ENCODE measurements at regions not wholly inside any gene's neighbourhood (a gene's known extent, or its start where the extent isn't known, plus 50 kb on each side); places are given as distances from the start of the nearest gene placed in this dataset.

DNA sequence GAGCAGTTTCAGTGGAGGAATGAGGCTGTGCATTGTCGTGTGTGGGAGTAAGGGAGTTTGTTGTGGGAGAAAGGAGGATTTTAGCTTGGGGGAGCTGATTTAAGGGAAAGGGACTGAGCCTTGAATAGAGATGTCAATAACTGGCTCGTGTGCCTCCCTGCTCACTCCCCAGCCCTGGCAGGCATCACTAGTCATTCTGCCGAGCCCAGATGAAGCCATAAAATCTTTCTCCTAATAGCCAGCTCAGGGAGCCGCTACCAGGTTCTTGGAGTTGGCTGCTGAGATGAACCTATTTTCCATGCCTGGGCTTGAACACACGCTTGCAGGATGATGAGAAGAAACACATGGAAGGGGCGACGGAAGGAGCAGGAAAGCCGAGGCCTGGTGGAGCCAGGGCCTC is 65.0 kb upstream of the POU3F1 start:
- Histone ChIP-seq H3K9me3 (replicated peaks; ENCODE audit: control insufficient read depth, insufficient read depth, low read length) (no peaks in the 10 kb centered on the region), H3K27me3 (ENCODE audit: control insufficient read depth in 2 of 2, insufficient read depth in 2 of 2, low read length in 2 of 2) (peaks cover 0 to 4% of the 10 kb centered on the region in 2 experiments), H3K9me1 (replicated peaks; ENCODE audit: control insufficient read depth, extremely low read depth, insufficient read depth, low read length) (no peaks in the 10 kb centered on the region), H3K4me1 (ENCODE audit: control insufficient read depth, extremely low read depth, insufficient read depth, low read length) (peaks cover 11% of the 10 kb centered on the region), H3K27ac (ENCODE audit: insufficient read depth, low read depth, low read length) (no peak overlapping the region), H2AFZ (ENCODE audit: low read depth, low read length) (no peak overlapping the region), H3K36me3 (ENCODE audit: control insufficient read depth in 2 of 2, extremely low read depth in 1 of 2, insufficient read depth in 2 of 2, low read length in 2 of 2) (no peaks in the 10 kb centered on the region), H3K9ac (replicated peaks; ENCODE audit: extremely low read depth, insufficient read depth, low read length) (no peak overlapping the region), H3K79me2 (ENCODE audit: control insufficient read depth, insufficient read depth, low read length) (no peaks in the 10 kb centered on the region), H3K4me2 (ENCODE audit: insufficient read depth, low read length) (no peak overlapping the region), H4K20me1 (replicated peaks; ENCODE audit: control insufficient read depth, extremely low read depth, insufficient read depth, low read length) (no peaks in the 10 kb centered on the region), H3K4me3 (replicated peaks in 1 of 3; ENCODE audit: insufficient read depth in 1 of 3, low read depth in 1 of 3, low read length in 3 of 3) (no peak overlapping the region)
- BruUV-seq (replicated peaks), result no TSS peak
- ChIA-PET POLR2A (no interaction called here), CTCF (no interaction called here)
- TF ChIP-seq EZH2 (IDR thresholded peaks at IDR 0.05; ENCODE audit: borderline replicate concordance, low read depth, low read length, severe bottlenecking) (no peak), POLR2AphosphoS5 (IDR thresholded peaks at IDR 0.05; ENCODE audit: insufficient read depth, low read depth, low read length) (no peak)
- no peak for DNase-seq (ENCODE audit: low read depth, low spot score)
- intact Hi-C loops (cut with micrococcal nuclease), result loop anchor here (10.0 kb wide), 1 partner anchor 723 kb away; no protein-coding TSS in a partner anchor
- no peak for FAIRE-seq
- dilution Hi-C loops (cut with MboI; ENCODE audit: extremely low pct_ligation_motif_present, low sequenced_read_pairs), result no loop called here

DNA sequence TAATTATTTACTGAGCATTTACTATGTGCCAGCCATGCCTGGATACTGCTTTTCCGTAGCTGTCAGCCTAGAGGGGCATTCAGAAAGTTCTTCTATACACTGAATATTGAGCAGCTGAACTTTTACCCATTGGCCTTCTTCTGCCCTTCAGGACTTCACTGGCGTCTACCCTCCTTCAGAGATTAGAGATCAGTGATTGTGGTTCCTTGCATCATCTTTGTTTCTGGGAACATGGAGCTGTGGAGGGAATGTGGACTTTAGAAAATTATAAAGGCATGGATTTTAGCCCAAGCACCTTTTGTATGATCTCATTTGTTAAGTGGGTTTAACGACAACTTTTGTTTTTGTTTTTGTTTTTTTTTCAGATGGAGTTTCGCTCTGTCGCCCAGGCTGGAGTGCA is 58.7 kb upstream of the POU3F1 start:
- no peak for FAIRE-seq
- H2AFZ ChIP-seq (ENCODE audit: low read depth, low read length), result no peak overlapping the region
- no TSS peak for BruUV-seq (replicated peaks)

More for the DNA sequence above, 58.7 kb upstream of the POU3F1 start:
- no peaks in the 10 kb centered on the region for H4K20me1 ChIP-seq (replicated peaks; ENCODE audit: control insufficient read depth, extremely low read depth, insufficient read depth, low read length)
- CTCF ChIA-PET, result interaction anchor here (1.2 to 1.9 kb wide), 2 partner anchors 33 to 34 kb away, joined by 3 to 5 read pairs; no protein-coding TSS in a partner anchor
- H3K27ac ChIP-seq (ENCODE audit: insufficient read depth, low read depth, low read length), result no peak overlapping the region
- no peaks in the 10 kb centered on the region for H3K4me1 ChIP-seq (ENCODE audit: control insufficient read depth, extremely low read depth, insufficient read depth, low read length)
- H3K36me3 ChIP-seq (ENCODE audit: control insufficient read depth in 2 of 2, extremely low read depth in 1 of 2, insufficient read depth in 2 of 2, low read length in 2 of 2), result no peaks in the 10 kb centered on the region
- POLR2A ChIA-PET, result no interaction called here
- H3K4me2 ChIP-seq (ENCODE audit: insufficient read depth, low read length), result no peak overlapping the region
- no peaks in the 10 kb centered on the region for H3K9me3 ChIP-seq (replicated peaks; ENCODE audit: control insufficient read depth, insufficient read depth, low read length)
- intact Hi-C loops (cut with micrococcal nuclease), result no loop called here
- H3K9ac ChIP-seq (replicated peaks; ENCODE audit: extremely low read depth, insufficient read depth, low read length), result no peak overlapping the region
- TF ChIP-seq MYC (IDR thresholded peaks at IDR 0.05; ENCODE audit: low read depth, low read length) (no peak), POLR2A (IDR thresholded peaks at IDR 0.05; ENCODE audit: low read depth, low read length) (no peak), EZH2 (IDR thresholded peaks at IDR 0.05; ENCODE audit: borderline replicate concordance, low read depth, low read length, severe bottlenecking) (no peak), FOS (IDR thresholded peaks at IDR 0.05; ENCODE audit: borderline replicate concordance, insufficient read depth, low read length) (no peak), JUN (IDR thresholded peaks at IDR 0.05; ENCODE audit: borderline replicate concordance, insufficient read depth, insufficient read length, low read depth) (no peak), GATA2 (IDR thresholded peaks at IDR 0.05; ENCODE audit: insufficient read depth, insufficient read length, low read depth, low read length) (no peak), POLR2AphosphoS5 (IDR thresholded peaks at IDR 0.05; ENCODE audit: insufficient read depth, low read depth, low read length) (no peak)
- TF ChIP-seq, protein P1, sequence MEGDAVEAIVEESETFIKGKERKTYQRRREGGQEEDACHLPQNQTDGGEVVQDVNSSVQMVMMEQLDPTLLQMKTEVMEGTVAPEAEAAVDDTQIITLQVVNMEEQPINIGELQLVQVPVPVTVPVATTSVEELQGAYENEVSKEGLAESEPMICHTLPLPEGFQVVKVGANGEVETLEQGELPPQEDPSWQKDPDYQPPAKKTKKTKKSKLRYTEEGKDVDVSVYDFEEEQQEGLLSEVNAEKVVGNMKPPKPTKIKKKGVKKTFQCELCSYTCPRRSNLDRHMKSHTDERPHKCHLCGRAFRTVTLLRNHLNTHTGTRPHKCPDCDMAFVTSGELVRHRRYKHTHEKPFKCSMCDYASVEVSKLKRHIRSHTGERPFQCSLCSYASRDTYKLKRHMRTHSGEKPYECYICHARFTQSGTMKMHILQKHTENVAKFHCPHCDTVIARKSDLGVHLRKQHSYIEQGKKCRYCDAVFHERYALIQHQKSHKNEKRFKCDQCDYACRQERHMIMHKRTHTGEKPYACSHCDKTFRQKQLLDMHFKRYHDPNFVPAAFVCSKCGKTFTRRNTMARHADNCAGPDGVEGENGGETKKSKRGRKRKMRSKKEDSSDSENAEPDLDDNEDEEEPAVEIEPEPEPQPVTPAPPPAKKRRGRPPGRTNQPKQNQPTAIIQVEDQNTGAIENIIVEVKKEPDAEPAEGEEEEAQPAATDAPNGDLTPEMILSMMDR (IDR thresholded peaks at IDR 0.05; ENCODE audit: extremely low read depth in 1 of 2, insufficient read depth in 1 of 2, low read depth in 1 of 2, low read length in 2 of 2), result no peak
- TF ChIP-seq, protein P2, sequence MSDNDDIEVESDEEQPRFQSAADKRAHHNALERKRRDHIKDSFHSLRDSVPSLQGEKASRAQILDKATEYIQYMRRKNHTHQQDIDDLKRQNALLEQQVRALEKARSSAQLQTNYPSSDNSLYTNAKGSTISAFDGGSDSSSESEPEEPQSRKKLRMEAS (IDR thresholded peaks at IDR 0.05; ENCODE audit: insufficient read depth, insufficient read length), result no peak
- dilution Hi-C loops (cut with MboI; ENCODE audit: extremely low pct_ligation_motif_present, low sequenced_read_pairs), result no loop called here
- no peaks in the 10 kb centered on the region for H3K79me2 ChIP-seq (ENCODE audit: control insufficient read depth, insufficient read depth, low read length)
- H3K4me3 ChIP-seq (replicated peaks in 1 of 3; ENCODE audit: insufficient read depth in 1 of 3, low read depth in 1 of 3, low read length in 3 of 3), result no peak overlapping the region
- no peak for DNase-seq (ENCODE audit: low read depth, low spot score)
- no peaks in the 10 kb centered on the region for H3K9me1 ChIP-seq (replicated peaks; ENCODE audit: control insufficient read depth, extremely low read depth, insufficient read depth, low read length)
- peaks cover 1 to 2% of the 10 kb centered on the region in 2 experiments for H3K27me3 ChIP-seq (ENCODE audit: control insufficient read depth in 2 of 2, insufficient read depth in 2 of 2, low read length in 2 of 2)
